IPS-20b (cell line): ENCODE measurements at regions not wholly inside any gene's neighbourhood (a gene's known extent, or its start where the extent isn't known, plus 50 kb on each side); places are given as distances from the start of the nearest gene placed in this dataset.

Experiments used
- H3K27ac ChIP-seq: one replicate; pipeline ENCODE4 v1.5.1; 2013; ENCODE audit warnings: low read length
- H3K27me3 ChIP-seq: 2 replicates; pipeline ENCODE4 v1.6.1; 2013; ENCODE audit warnings: mild to moderate bottlenecking, low read length, inconsistent platforms; ENCODE audit not compliant: insufficient read depth
- H3K36me3 ChIP-seq: 2 replicates; pipeline ENCODE4 v1.6.1; 2013; ENCODE audit warnings: low read depth, mild to moderate bottlenecking, inconsistent platforms, low read length, moderate library complexity; ENCODE audit not compliant: insufficient read depth
- H3K4me1 ChIP-seq: 2 replicates; pipeline ENCODE4 v1.6.1; 2013; ENCODE audit warnings: mild to moderate bottlenecking, control low read depth, inconsistent platforms, low read length, moderate library complexity; ENCODE audit not compliant: insufficient read depth
- H3K4me3 ChIP-seq: 2 replicates; pipeline ENCODE4 v1.5.1; 2013; ENCODE audit warnings: mild to moderate bottlenecking, low read length, inconsistent platforms
- H3K9ac ChIP-seq: 2 replicates; pipeline ENCODE4 v1.6.1; 2013; ENCODE audit warnings: low read depth, mild to moderate bottlenecking, inconsistent platforms, low read length, moderate library complexity
- H3K9me3 ChIP-seq: 2 replicates; pipeline ENCODE4 v1.6.1; 2013; ENCODE audit warnings: mild to moderate bottlenecking, low read depth, low read length, inconsistent platforms; ENCODE audit not compliant: insufficient read depth

DNA sequence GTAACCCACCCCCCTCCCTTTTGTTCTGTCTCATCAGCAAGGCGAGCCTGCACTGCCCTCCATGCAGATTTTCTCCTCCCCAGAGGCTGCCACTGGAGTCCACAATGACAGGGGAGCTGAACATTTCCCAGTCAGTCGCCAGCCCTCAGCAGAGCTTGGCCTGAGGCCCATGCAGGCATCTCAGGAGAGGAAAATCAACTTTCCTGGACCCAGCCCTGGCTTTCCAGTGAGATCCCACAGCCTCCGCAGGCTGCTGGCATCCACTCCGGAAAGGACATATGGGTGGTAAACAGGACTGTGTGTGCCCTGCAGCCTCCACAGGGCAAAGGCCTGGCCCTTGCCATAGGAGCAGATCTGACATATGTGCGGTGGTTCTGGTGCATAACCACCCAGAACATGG, 253.8 kb downstream of the TNS1 start:
- H3K27me3 ChIP-seq: no peaks in the 10 kb centered on the region; the same call in 1 of the 2 replicates
- no peak overlapping the region for H3K4me3 ChIP-seq
- no peak overlapping the region for H3K9ac ChIP-seq
- no peaks in the 10 kb centered on the region; the same call in 1 of the 2 replicates for H3K4me1 ChIP-seq
- H3K9me3 ChIP-seq: no peaks in the 10 kb centered on the region
- no peak overlapping the region for H3K27ac ChIP-seq
- no peaks in the 10 kb centered on the region for H3K36me3 ChIP-seq

DNA sequence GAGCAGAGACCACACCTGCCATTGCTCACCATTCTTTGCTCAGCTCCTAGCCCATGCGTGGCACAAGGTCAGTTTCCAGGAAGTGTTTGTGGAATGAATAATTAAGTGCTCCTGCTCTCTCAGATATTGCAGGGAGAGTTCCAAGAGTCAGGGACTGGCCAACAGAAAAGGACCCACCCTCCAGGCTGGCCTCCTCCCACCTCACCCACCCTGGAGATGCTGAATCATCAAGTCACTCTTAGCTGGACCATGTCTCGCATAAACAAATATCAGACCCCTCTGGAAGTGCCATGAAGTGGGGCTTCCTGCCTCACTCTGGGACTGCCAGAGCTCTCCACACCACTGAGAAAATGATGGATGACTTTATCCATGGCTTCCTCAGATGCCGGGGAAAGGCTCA, 256.0 kb downstream of the TNS1 start:
- Histone ChIP-seq H3K27ac (no peak overlapping the region), H3K9ac (no peak overlapping the region), H3K36me3 (no peaks in the 10 kb centered on the region), H3K9me3 (no peaks in the 10 kb centered on the region), H3K4me3 (no peak overlapping the region), H3K4me1 (no peaks in the 10 kb centered on the region; the same call in 1 of the 2 replicates), H3K27me3 (no peaks in the 10 kb centered on the region)

DNA sequence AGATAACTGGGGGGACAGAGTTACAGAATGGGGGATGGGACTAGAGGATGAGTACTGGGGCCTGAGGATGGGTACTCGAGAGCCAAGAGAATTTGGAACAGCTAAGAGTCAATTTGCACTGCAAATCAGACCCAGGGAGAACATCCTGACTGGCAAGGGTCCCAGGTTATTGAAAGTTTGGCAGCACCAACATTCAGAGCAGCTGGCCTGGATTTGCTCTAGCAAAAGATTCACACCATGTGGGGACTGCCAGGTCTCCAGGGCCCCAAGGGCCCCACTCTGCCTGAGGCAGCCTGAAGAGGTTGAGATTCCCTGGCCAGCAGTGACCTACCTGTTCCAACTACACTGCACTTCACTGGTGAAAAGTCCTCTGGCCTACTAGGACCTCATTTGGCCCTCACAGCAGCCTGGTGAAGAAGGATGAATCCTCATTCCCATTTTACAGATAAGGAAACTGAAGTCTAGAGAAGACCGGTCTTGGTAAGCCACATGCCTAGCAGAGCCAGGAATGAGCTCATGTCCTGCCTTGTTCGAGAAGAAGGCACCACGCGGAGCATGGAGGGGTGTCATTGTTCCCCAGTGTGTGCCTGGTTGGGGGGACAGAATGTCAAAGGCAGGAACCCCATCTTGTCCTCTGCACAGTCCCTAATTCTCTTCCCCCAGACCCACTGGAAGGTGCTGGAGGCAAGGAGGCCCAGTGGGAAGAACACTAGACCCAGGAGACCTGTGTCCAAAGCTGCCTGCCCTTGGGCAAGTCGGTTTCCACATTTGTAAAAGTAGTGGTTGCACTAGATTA, 258.6 kb downstream of the TNS1 start:
- Histone ChIP-seq H3K4me1 (no peaks in the 10 kb centered on the region; the same call in 1 of the 2 replicates), H3K4me3 (no peak overlapping the region), H3K9ac (no peak overlapping the region), H3K36me3 (no peaks in the 10 kb centered on the region), H3K9me3 (no peaks in the 10 kb centered on the region), H3K27me3 (no peaks in the 10 kb centered on the region), H3K27ac (no peak overlapping the region)

DNA sequence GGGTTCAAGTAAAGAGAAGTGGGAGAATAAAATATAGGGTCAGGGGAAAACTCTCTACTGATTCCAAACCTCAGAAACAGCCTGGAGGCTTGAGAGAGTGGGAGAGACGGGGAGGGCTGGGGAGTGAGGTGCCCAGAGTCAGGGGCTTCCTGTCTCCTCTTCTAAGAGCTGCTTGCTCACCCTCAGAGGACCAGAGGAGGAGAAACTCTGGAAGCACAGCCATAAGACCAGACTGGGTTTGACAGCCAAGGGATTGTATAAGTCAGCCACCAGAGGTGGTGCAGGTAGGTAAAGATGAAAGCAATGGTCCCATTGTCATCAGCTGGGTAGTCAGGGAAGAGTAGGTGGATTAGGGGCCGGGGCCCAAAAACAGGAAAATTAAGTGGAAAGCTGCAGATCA, 259.4 kb downstream of the TNS1 start:
- Histone ChIP-seq H3K9me3 (no peaks in the 10 kb centered on the region), H3K36me3 (no peaks in the 10 kb centered on the region), H3K27me3 (no peaks in the 10 kb centered on the region), H3K4me1 (no peaks in the 10 kb centered on the region), H3K27ac (no peak overlapping the region), H3K4me3 (no peak overlapping the region), H3K9ac (no peak overlapping the region)

DNA sequence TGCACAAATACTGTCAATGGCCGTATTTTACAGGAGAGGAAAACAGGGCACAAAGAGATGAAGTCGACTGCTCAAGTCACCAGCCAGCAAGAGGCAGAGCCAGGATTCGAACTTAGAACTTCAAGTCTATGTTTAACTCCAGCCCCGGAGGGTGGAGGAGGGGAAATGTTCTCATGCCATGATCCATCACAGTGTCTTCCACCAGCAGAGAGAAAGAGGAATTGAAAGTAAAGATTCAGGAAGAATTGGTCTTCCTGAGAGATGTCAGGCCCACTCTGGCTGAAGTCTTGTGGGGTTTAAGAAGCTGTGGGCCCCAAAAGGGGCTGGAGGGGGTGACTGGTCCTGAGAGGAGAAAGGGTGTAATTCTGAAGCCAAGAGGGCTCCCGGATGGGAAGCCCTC, 260.0 kb downstream of the TNS1 start:
- H3K27me3 ChIP-seq: no peaks in the 10 kb centered on the region
- no peaks in the 10 kb centered on the region for H3K4me1 ChIP-seq
- no peaks in the 10 kb centered on the region for H3K36me3 ChIP-seq
- no peak overlapping the region for H3K4me3 ChIP-seq
- H3K9me3 ChIP-seq: no peaks in the 10 kb centered on the region
- no peak overlapping the region for H3K27ac ChIP-seq
- H3K9ac ChIP-seq: no peak overlapping the region

DNA sequence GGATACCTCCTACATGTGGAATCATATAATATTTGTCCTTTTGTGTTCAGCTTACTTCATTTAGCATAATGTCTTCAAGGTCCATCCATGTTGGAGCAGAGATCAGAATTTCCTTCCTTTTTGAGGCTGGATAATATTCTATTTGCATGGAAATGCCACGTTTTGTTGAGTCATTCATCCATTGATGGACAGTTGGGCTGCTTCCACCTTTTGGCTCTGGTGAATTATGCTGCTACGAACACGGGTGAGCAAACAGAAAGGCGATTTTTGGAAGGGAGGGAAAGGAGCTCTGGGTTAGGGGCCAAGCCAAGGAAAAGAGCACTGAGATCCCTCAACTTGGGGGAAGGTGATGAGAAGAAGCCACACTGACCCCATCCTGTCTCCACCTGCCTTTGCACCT, 260.5 kb downstream of the TNS1 start:
- H3K4me1 ChIP-seq: no peaks in the 10 kb centered on the region
- H3K9me3 ChIP-seq: no peaks in the 10 kb centered on the region
- no peak overlapping the region for H3K27ac ChIP-seq

DNA sequence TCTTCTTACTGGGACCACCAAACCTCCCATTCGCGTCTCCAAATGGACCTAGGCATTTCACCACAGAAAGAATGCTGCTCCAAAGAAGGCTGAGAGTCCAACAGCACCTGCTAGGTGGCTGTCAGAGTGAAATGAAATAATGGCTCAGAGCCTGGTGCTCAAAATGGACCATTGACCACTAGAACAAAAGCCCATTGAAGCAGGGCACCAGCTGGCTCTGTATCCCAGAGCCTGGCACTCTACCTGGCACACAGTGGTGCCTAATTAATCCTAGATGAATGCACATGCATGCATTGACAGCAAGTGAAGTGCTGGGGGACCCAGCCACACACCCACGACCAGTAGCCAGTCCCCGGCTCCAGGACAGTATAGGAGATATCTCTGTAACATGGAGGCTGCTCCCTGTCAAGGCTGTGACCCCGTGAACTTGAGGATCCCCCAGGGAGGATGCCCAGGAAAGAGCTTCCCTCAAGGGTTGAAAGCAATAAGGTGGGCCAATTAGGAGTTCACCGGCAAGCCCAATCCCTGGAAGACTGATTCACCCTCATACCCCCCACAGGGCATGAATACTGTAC, 261.3 kb downstream of the TNS1 start:
- Histone ChIP-seq H3K27ac (no peak overlapping the region), H3K4me1 (no peaks in the 10 kb centered on the region), H3K36me3 (no peaks in the 10 kb centered on the region), H3K9me3 (no peaks in the 10 kb centered on the region), H3K27me3 (no peaks in the 10 kb centered on the region), H3K9ac (no peak overlapping the region), H3K4me3 (no peak overlapping the region)

More for the DNA sequence above, 260.5 kb downstream of the TNS1 start:
- Histone ChIP-seq H3K9ac (no peak overlapping the region), H3K36me3 (no peaks in the 10 kb centered on the region), H3K27me3 (no peaks in the 10 kb centered on the region), H3K4me3 (no peak overlapping the region)

DNA sequence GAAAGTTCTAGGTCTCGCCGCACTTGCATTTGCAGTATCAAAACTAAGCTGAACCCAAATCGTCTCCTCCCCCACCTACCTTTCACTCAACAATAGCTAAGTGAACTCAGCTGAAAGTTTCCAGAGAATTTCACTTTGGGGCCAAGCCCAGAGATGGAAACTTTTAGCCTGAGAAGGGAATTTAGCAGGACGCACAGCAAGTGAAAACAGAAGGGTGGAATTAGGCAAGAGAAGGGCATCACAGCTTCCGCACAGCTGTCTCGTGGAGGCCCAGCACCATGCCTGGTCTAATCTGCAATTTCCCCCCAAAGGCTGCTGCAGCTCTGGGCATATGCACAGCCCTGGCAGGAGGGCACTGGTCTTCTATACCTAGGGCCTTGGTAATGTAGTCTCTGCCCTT, 262.0 kb downstream of the TNS1 start:
- Histone ChIP-seq H3K27me3 (no peaks in the 10 kb centered on the region), H3K4me1 (no peaks in the 10 kb centered on the region), H3K36me3 (no peaks in the 10 kb centered on the region), H3K4me3 (no peak overlapping the region), H3K9ac (no peak overlapping the region), H3K9me3 (no peaks in the 10 kb centered on the region), H3K27ac (no peak overlapping the region)

DNA sequence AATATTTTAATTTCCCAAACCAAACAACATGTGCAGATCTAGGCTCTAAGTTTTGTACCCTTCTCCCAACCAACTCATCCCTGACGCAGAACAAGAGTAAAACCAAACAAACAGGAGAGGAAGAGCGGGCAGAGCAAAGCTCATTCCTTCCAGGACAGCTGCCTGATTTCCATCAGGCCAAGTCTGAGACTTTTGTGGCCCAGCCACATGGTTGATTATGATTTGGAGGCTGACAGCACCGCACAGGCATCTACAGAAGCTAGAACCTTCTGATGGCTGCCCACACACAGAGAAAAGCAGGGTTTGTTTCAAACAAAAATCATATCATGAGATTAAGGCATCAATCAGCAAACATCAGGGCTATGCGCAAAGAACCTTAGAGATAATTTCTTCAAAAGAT, 262.6 kb downstream of the TNS1 start:
- H3K4me3 ChIP-seq: no peak overlapping the region
- H3K27me3 ChIP-seq: no peaks in the 10 kb centered on the region
- no peak overlapping the region for H3K27ac ChIP-seq
- no peaks in the 10 kb centered on the region for H3K36me3 ChIP-seq
- no peaks in the 10 kb centered on the region for H3K9me3 ChIP-seq
- H3K4me1 ChIP-seq: no peaks in the 10 kb centered on the region
- H3K9ac ChIP-seq: no peak overlapping the region

DNA sequence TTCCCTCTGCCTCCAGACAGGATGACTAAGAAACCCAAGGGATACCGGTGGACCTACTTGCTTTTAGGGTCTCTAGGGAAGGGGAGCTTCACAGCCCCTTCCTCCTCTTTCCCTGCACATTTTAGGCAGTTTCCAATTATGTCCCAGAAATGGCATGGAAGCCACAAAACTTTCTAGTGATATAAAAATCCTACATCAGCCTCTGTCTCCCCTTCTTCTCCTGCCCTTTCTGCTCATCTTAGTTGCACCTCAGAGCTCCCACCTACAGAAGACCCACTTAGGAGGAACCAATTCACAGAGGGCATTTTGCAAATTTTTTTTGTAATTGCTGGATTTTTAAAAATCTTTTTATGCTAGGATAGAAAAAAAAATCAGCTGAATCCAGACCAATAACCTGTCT, 263.1 kb downstream of the TNS1 start:
- H3K36me3 ChIP-seq: no peaks in the 10 kb centered on the region
- H3K9me3 ChIP-seq: no peaks in the 10 kb centered on the region
- no peaks in the 10 kb centered on the region for H3K4me1 ChIP-seq
- no peak overlapping the region for H3K4me3 ChIP-seq
- H3K27ac ChIP-seq: no peak overlapping the region
- H3K9ac ChIP-seq: no peak overlapping the region
- H3K27me3 ChIP-seq: no peaks in the 10 kb centered on the region

DNA sequence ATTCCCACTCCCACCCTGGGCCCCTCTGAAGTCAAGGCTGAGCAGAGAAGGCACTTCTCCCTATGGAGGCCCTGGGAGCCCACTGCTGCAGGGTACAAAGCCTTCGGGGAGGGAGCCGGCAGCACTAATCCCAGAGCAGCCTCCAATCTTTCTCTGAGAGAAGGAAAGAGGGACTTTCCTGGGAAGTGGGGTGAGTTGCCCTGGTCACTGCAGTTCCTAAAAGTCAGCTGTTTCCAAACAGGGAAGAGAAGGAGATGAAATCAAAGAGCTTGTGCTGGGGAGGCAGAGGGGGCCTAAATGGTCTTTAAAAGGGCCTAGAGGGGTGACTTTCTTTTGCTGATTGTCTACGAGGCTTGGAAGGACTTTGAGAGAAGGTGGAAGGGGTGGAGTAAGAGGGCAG, 264.7 kb downstream of the TNS1 start:
- H3K27ac ChIP-seq: no peak overlapping the region
- H3K4me3 ChIP-seq: no peak overlapping the region
- H3K4me1 ChIP-seq: no peaks in the 10 kb centered on the region
- H3K9me3 ChIP-seq: no peaks in the 10 kb centered on the region
- H3K9ac ChIP-seq: no peak overlapping the region
- no peaks in the 10 kb centered on the region for H3K27me3 ChIP-seq
- H3K36me3 ChIP-seq: no peaks in the 10 kb centered on the region

DNA sequence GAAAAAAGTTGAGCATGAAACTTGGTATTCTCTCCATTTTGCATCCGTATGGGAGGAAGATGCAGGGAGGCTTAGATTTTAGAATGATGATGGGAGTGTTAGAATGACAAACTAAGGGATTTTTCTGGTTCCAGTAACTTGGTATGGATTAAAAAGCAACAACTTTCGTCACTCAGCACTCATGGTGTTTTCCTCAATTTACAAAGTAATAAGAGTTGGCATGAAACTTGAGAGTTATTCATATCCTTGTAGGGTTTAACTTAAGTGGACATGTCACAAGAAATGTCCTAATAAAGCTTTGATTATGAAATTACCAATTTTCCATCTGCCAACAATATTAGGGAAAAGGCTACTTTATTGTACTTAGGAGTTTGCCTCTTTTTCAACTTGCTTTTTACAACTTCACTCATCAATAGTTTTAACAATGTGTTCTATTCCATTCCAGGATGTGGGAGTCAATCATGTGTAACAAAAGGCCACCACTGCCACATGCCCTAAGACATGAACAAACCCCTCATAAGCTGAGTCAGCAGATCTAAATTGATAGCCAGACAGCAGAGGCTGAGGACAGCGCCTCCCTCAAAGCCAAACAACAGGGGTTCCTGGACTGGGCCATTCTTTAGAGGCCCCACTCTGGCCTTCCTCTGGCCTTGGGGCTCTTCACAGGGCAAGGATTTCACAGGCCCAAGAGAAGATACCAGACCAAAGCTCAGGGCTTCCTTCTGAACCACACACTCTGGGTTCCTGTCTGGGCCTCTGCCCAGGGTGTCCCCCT, 265.8 kb downstream of the TNS1 start:
- no peak overlapping the region for H3K4me3 ChIP-seq
- H3K9ac ChIP-seq: no peak overlapping the region
- H3K4me1 ChIP-seq: no peaks in the 10 kb centered on the region
- no peaks in the 10 kb centered on the region for H3K27me3 ChIP-seq
- no peaks in the 10 kb centered on the region for H3K36me3 ChIP-seq
- H3K9me3 ChIP-seq: no peaks in the 10 kb centered on the region
- H3K27ac ChIP-seq: no peak overlapping the region
